GM12878 (cell line): ENCODE measurements at regions not wholly inside any gene's neighbourhood (a gene's known extent, or its start where the extent isn't known, plus 50 kb on each side); places are given as distances from the start of the nearest gene placed in this dataset.
"Not testable (repeated sequence)": the region's sequence is repeated elsewhere in the genome, so short reads cannot be mapped to it uniquely, and the experiment has no call there.

Experiments used
- ATAC-seq: fragments of 200-7000 bp; cut with Tn5 transposase; 3 replicates; pipeline ENCODE4 v1.9.1; 2020; ENCODE audit warnings: mild to moderate bottlenecking, moderate library complexity
- BruUV-seq: library from RNA; stranded (reverse); fragments of 400-500 nt; replicated peaks from 2 replicates; lab custom pipeline; 2021; lab: Mats Ljungman, UMichigan
- CTCF ChIA-PET: fragments of 300-600 bp; sonication (Branson Sonifier 250); formaldehyde crosslinking; extraction: SDS; loops from one replicate; lab custom pipeline; 2021; ENCODE audit warnings: inconsistent platforms; lab: Yijun Ruan, JAX
- POLR2A ChIA-PET: fragments of 350-600 bp; formaldehyde crosslinking; extraction: SDS; loops from one replicate; lab custom pipeline; 2021; ENCODE audit warnings: inconsistent platforms; lab: Charles Lee
- RAD21 ChIA-PET: fragments of 300-600 bp; sonication (Branson Sonifier 250); formaldehyde crosslinking; loops from one replicate; lab custom pipeline; 2023; ENCODE audit warnings: antibody characterized with exemption; ENCODE audit not compliant: unreplicated experiment; lab: Charles Lee
- SMC1A ChIA-PET: fragments of 300-600 bp; sonication (Branson Sonifier 250); formaldehyde crosslinking; loops from one replicate; lab custom pipeline; 2023; ENCODE audit not compliant: unreplicated experiment, uncharacterized antibody; lab: Charles Lee
- DNase-seq: peaks from one replicate; pipeline ENCODE4 v3.0.0-alpha.2; 2011; ENCODE audit warnings: low read depth, low spot score
- FAIRE-seq: peaks from 3 replicates; lab custom pipeline; 2011; peaks lifted over from hg19 to GRCh38; lab: Jason Lieb, UNC
- H2AFZ ChIP-seq: 2 replicates; pipeline ENCODE4 v1.6.0; 2011; ENCODE audit warnings: low read depth, low read length, control low read depth; ENCODE audit not compliant: control insufficient read depth
- H3K27ac ChIP-seq: 2 replicates; pipeline ENCODE4 v1.5.1; 2011; ENCODE audit warnings: control low read depth; ENCODE audit not compliant: control insufficient read depth, insufficient read depth
- H3K27me3 ChIP-seq, 2 experiments: replicated peaks in 1 of 2; 2 replicates each; pipeline versions ENCODE4 v1.6.0 to v1.6.1; 2011; ENCODE audit warnings: low read length in 1 of 2; ENCODE audit not compliant: control insufficient read depth in 2 of 2, insufficient read depth in 2 of 2
- H3K36me3 ChIP-seq, 2 experiments: 2 replicates each; pipeline ENCODE4 v1.5.1; 2011; ENCODE audit warnings: low read length in 1 of 2; ENCODE audit not compliant: control insufficient read depth in 2 of 2, insufficient read depth in 2 of 2
- H3K4me1 ChIP-seq: 2 replicates; pipeline ENCODE4 v1.6.1; 2011; ENCODE audit warnings: mild to moderate bottlenecking, low read length, moderate library complexity, mixed read lengths; ENCODE audit not compliant: control insufficient read depth, insufficient read depth
- H3K4me2 ChIP-seq: 2 replicates; pipeline ENCODE4 v1.6.0; 2011; ENCODE audit warnings: control low read depth; ENCODE audit not compliant: control insufficient read depth, insufficient read depth
- H3K4me3 ChIP-seq: fragments of 200-600 bp; sonication (generic); 2 replicates; pipeline ENCODE4 v1.5.1; 2016
- H3K79me2 ChIP-seq: 2 replicates; pipeline ENCODE4 v1.6.0; 2011; ENCODE audit warnings: low read length; ENCODE audit not compliant: control insufficient read depth, insufficient read depth
- H3K9ac ChIP-seq: 2 replicates; pipeline ENCODE4 v1.8.0; 2011; ENCODE audit warnings: low read length, control low read depth, mixed read lengths; ENCODE audit not compliant: control insufficient read depth, insufficient read depth
- H3K9me3 ChIP-seq: replicated peaks from 3 replicates; pipeline ENCODE4 v1.5.1; 2011; ENCODE audit warnings: mild to moderate bottlenecking, low read length; ENCODE audit not compliant: control insufficient read depth, insufficient read depth
- H4K20me1 ChIP-seq: 2 replicates; pipeline ENCODE4 v1.6.0; 2011; ENCODE audit not compliant: control insufficient read depth, insufficient read depth
- E2F4 ChIP-seq: IDR thresholded peaks from 2 replicates; pipeline ENCODE4 v1.6.1; 2012; ENCODE audit warnings: low read depth, low read length, improper control_type of control experiment
- HCFC1 ChIP-seq: fragments of 150-350 bp; IDR thresholded peaks from 2 replicates; pipeline ENCODE4 v1.6.1; 2014; ENCODE audit warnings: low read length
- IKZF2 ChIP-seq, 2 experiments: fragments of 450-650 bp; IDR thresholded peaks; 2 replicates each; pipeline ENCODE4 v1.6.1; 2017; ENCODE audit warnings: mild to moderate bottlenecking in 2 of 2, moderate library complexity in 2 of 2
- IRF4 ChIP-seq: IDR thresholded peaks from 2 replicates; pipeline ENCODE4 v1.6.1; 2011; ENCODE audit warnings: low read depth, low read length
- MLLT1 ChIP-seq: fragments of 450-650 bp; IDR thresholded peaks from 2 replicates; pipeline ENCODE4 v1.6.1; 2016; ENCODE audit warnings: mild to moderate bottlenecking
- SMC3 ChIP-seq: IDR thresholded peaks from 2 replicates; pipeline ENCODE4 v1.6.1; 2011; ENCODE audit warnings: low read length, improper control_type of control experiment, borderline replicate concordance
- WGBS: methylation state at CpG from one replicate; pipeline ENCODE4 v1.1.6; 2016; ENCODE audit warnings: low lambda C conversion rate; ENCODE audit not compliant: insufficient replicate concordance, insufficient coverage; ENCODE audit errors: missing lambda C conversion rate; 5-methylcytosine and 5-hydroxymethylcytosine counted together
- in situ Hi-C: fragments of 300-500 bp; cut with MboI; formaldehyde crosslinking; loops from 9 replicates; pipeline ENCODE4 v1.14.3; 2018; ENCODE audit warnings: mixed read lengths
- intact Hi-C: fragments of 100-400 bp; cut with micrococcal nuclease; formaldehyde crosslinking; loops from one replicate; pipeline ENCODE4 v1.14.2; 2022; ENCODE audit not compliant: unreplicated experiment
- TF ChIP-seq, protein P1 (sequence below): IDR thresholded peaks from 2 replicates; pipeline ENCODE4 v1.6.1; 2012; ENCODE audit warnings: low read depth, low read length, improper control_type of control experiment

DNA sequence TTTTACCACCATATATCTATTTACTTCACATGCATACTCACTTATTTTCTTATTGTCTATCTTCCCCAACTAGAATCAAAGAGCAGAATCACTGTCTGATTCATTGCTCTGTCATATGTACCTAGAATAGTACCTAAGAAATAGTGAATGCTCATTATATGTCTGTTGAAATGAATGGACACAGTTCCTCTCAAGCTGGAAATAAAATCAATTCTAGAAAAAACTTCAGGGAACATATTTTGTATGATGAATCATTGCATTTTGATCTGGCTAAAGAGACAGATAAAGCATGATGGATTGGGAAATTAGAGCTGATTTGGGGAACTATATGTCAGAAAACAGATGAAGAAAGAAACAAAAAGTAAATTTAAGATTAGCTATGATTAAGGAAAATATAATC is 623.3 kb downstream of the C12orf50 start (continued):
- TF ChIP-seq, protein P1, sequence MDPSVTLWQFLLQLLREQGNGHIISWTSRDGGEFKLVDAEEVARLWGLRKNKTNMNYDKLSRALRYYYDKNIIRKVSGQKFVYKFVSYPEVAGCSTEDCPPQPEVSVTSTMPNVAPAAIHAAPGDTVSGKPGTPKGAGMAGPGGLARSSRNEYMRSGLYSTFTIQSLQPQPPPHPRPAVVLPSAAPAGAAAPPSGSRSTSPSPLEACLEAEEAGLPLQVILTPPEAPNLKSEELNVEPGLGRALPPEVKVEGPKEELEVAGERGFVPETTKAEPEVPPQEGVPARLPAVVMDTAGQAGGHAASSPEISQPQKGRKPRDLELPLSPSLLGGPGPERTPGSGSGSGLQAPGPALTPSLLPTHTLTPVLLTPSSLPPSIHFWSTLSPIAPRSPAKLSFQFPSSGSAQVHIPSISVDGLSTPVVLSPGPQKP: no peak
- TF ChIP-seq HCFC1: no peak
- no peak for TF ChIP-seq SMC3
- TF ChIP-seq IRF4: no peak
- TF ChIP-seq IKZF2 (IDR thresholded peaks at IDR 0.05): no peak
- TF ChIP-seq, all 136 proteins: peak for 0

DNA sequence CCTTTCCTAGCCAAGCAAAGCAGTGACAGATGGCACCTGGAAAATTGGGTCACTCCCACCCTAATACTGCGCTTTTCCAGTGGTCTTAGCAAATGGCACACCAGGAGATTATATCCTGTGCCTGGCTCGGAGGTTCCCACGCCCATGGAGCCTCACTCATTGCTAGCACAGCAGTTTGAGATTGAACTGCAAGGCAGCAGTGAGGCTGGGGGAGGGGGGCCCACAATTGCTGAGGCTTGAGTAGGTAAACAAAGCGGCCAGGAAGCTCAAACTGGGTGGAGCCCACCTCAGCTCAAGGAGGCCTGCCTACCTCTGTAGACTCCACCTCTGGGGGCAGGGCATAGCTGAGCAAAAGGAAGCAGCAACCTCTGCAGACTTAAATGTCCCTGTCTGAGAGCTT is 635.0 kb downstream of the C12orf50 start:
- CTCF ChIA-PET, H3K9ac ChIP-seq, H3K79me2 ChIP-seq, intact Hi-C loops, H2AFZ ChIP-seq, FAIRE-seq, H3K4me1 ChIP-seq, DNase-seq, BruUV-seq, H3K36me3 ChIP-seq, in situ Hi-C loops, H3K4me2 ChIP-seq, H3K27ac ChIP-seq, H3K4me3 ChIP-seq, H3K27me3 ChIP-seq, H4K20me1 ChIP-seq, H3K9me3 ChIP-seq, RAD21 ChIA-PET, POLR2A ChIA-PET, ATAC-seq: not testable (repeated sequence)
- SMC1A ChIA-PET: interaction anchor here (1.7 kb wide), 1 partner anchor 21 kb away, joined by 3 read pairs; no protein-coding TSS in a partner anchor
- WGBS: 1% methylated on average over 4 of the region's 4 CpGs

DNA sequence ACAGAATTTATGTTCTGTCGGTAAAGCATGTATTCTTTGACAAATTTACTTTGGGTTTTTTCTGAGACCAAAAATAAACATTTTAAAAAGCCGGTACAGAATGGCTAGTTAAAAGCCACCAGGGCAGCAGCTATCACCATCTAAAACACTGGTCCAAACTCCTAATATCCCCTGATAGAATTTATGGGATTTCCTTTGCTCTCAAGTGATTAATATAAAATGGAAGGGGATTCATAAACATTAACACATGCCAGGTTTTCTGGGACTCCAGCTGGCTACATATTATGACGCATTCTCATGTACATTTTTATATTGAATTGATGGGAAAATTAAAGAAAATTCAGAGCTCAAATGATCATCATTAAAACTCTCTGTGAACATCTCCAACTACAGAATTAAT is 640.8 kb downstream of the C12orf50 start:
- POLR2A ChIA-PET: no interaction called here

More for the DNA sequence above, 640.8 kb downstream of the C12orf50 start:
- Histone ChIP-seq H3K36me3 (no peaks in the 10 kb centered on the region), H3K27me3 (no peaks in the 10 kb centered on the region), H2AFZ (no peak overlapping the region), H3K4me1 (no peaks in the 10 kb centered on the region), H3K27ac (no peak overlapping the region), H3K9me3 (no peaks in the 10 kb centered on the region), H4K20me1 (no peaks in the 10 kb centered on the region), H3K4me2 (no peak overlapping the region), H3K79me2 (no peaks in the 10 kb centered on the region), H3K4me3 (no peak overlapping the region), H3K9ac (no peak overlapping the region)
- CTCF ChIA-PET: no interaction called here
- RAD21 ChIA-PET: no interaction called here
- intact Hi-C loops: no loop called here
- in situ Hi-C loops: no loop called here
- no peak for TF ChIP-seq E2F4
- TF ChIP-seq MLLT1: no peak
- SMC1A ChIA-PET: no interaction called here
- WGBS: 96% methylated on average over 3 of the region's 3 CpGs
- ATAC-seq (no peak), DNase-seq (no peak), FAIRE-seq (no peak)
- no TSS peak for BruUV-seq
